ENCODE measurements at regions not wholly inside any gene's neighbourhood (a gene's known extent, or its start where the extent isn't known, plus 50 kb on each side); places are given as distances from the start of the nearest gene placed in this dataset.

- no peak for TF ChIP-seq MEIS2 (CRISPR knock-in tag; IDR thresholded peaks at IDR 0.05)
- TF ChIP-seq ERF (CRISPR knock-in tag; IDR thresholded peaks at IDR 0.05), result no peak
- no peak for TF ChIP-seq HNF1A (IDR thresholded peaks at IDR 0.05; ENCODE audit: low read depth)
- peak; percentile 37; the same call in 1 of the 2 replicates for TF ChIP-seq HNF1A (CRISPR knock-in tag; IDR thresholded peaks at IDR 0.05; ENCODE audit: borderline replicate concordance)
- TF ChIP-seq GATAD2A (CRISPR knock-in tag; IDR thresholded peaks at IDR 0.05), result peak; percentile 79
- TF ChIP-seq RBAK (CRISPR knock-in tag; IDR thresholded peaks at IDR 0.05), result no peak
- no peak for TF ChIP-seq SNAPC2 (CRISPR knock-in tag; IDR thresholded peaks at IDR 0.05)
- no peak for TF ChIP-seq ZNF224 (CRISPR knock-in tag; IDR thresholded peaks at IDR 0.05)
- no peak for TF ChIP-seq POLR2AphosphoS5 (IDR thresholded peaks at IDR 0.05; ENCODE audit: low read depth, low read length)
- no peak for TF ChIP-seq SNAI1 (CRISPR knock-in tag; IDR thresholded peaks at IDR 0.05; ENCODE audit: borderline replicate concordance)
- no peak for TF ChIP-seq ZFAT (CRISPR knock-in tag; conservative IDR thresholded peaks at IDR 0.05)
- no peak for TF ChIP-seq NFIB (CRISPR knock-in tag; IDR thresholded peaks at IDR 0.05; ENCODE audit: borderline replicate concordance)
- no peak for TF ChIP-seq ATF5 (CRISPR knock-in tag; IDR thresholded peaks at IDR 0.05; ENCODE audit: low read depth)
- TF ChIP-seq ATF6 (CRISPR knock-in tag; conservative IDR thresholded peaks at IDR 0.05), result no peak
- no peak for TF ChIP-seq ZZZ3 (CRISPR knock-in tag; IDR thresholded peaks at IDR 0.05; ENCODE audit: borderline replicate concordance)
- TF ChIP-seq SYNCRIP (IDR thresholded peaks at IDR 0.05; ENCODE audit: insufficient read depth, low read depth, low read length), result no peak
- TF ChIP-seq ZNF3 (CRISPR knock-in tag; IDR thresholded peaks at IDR 0.05), result no peak
- no peak for TF ChIP-seq ZNF800 (CRISPR knock-in tag; IDR thresholded peaks at IDR 0.05)
- TF ChIP-seq ZNF138 (CRISPR knock-in tag; IDR thresholded peaks at IDR 0.05; ENCODE audit: low read depth), result no peak
- TF ChIP-seq ZNF747 (CRISPR knock-in tag; IDR thresholded peaks at IDR 0.05; ENCODE audit: borderline replicate concordance), result no peak
- no peak for TF ChIP-seq ZNF792 (CRISPR knock-in tag; IDR thresholded peaks at IDR 0.05)
- TF ChIP-seq ZNF143 (CRISPR knock-in tag; IDR thresholded peaks at IDR 0.05), result no peak
- TF ChIP-seq RAD51 (IDR thresholded peaks at IDR 0.05; ENCODE audit: borderline replicate concordance), result no peak
- TF ChIP-seq PAX8 (CRISPR knock-in tag; IDR thresholded peaks at IDR 0.05; ENCODE audit: borderline replicate concordance), result no peak
- TF ChIP-seq DR1 (CRISPR knock-in tag; IDR thresholded peaks at IDR 0.05), result no peak
Observed at GRCh38 chr9:108443019-108443633, 412.7 kb downstream of the ACTL7B start (continued).

Data from HepG2 (cell line).